NB4 (cell line): ENCODE measurements at regions not wholly inside any gene's neighbourhood (a gene's known extent, or its start where the extent isn't known, plus 50 kb on each side); places are given as distances from the start of the nearest gene placed in this dataset.

Experiments
- CTCF ChIP-seq: IDR thresholded peaks from one replicate; pipeline ENCODE4 v1.5.1; 2012; ENCODE audit warnings: low read depth, low read length
- MYC ChIP-seq: IDR thresholded peaks from 2 replicates; pipeline ENCODE4 v1.6.1; 2011; ENCODE audit warnings: low read depth, low read length
- POLR2A ChIP-seq: IDR thresholded peaks from 2 replicates; pipeline ENCODE4 v1.6.1; 2011; ENCODE audit warnings: mild to moderate bottlenecking; ENCODE audit not compliant: insufficient read length; ENCODE audit errors: extremely low read depth
- TF ChIP-seq, protein P1 (sequence below): IDR thresholded peaks from 2 replicates; pipeline ENCODE4 v1.6.1; 2011; ENCODE audit warnings: low read depth, low read length

DNA sequence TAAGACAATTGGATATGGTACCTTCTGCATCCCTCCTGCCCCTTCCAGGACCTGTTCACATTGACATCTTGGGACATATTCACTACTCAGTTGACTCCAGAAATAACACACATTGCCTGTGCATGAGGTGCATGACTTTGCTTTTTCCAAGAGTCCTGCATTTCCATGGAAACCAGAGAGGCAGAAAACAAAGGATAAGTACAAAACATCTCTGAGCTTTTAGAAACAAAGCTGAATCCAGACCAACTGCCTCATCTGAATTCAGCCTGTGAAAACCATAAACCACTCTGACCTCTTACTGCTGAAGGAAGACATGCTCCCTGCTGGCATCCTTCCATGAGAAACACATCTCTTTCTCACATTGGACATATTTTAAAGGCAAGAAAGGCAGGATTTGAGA is 695.1 kb downstream of the TAF11L14 start:
- no peak for TF ChIP-seq CTCF
- no peak for TF ChIP-seq POLR2A
- TF ChIP-seq MYC = no peak
- TF ChIP-seq, protein P1, sequence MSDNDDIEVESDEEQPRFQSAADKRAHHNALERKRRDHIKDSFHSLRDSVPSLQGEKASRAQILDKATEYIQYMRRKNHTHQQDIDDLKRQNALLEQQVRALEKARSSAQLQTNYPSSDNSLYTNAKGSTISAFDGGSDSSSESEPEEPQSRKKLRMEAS = no peak
